Thyroid gland (tissue), 4 donors: ENCODE measurements at regions not wholly inside any gene's neighbourhood (a gene's known extent, or its start where the extent isn't known, plus 50 kb on each side); places are given as distances from the start of the nearest gene placed in this dataset.

Experiments used
- POLR2A ChIP-seq, 2 donors: fragments of 450-650 bp; IDR thresholded peaks; one replicate each; pipeline ENCODE4 v1.6.1; 2017; ENCODE audit warnings: antibody characterized with exemption in 2 of 2, mild to moderate bottlenecking in 2 of 2, moderate library complexity in 1 of 2
- TF ChIP-seq, protein P1 (sequence below), 6 experiments: fragments of 200-600 bp in 3 of 6; fragments of 450-650 bp in 3 of 6; sonication (generic) in 3 of 6; IDR thresholded peaks; one replicate each; pipeline ENCODE4 v1.5.1; 2016 to 2019; ENCODE audit warnings: antibody characterized with exemption in 6 of 6, mild to moderate bottlenecking in 2 of 6, inconsistent platforms in 1 of 6, moderate library complexity in 1 of 6

DNA sequence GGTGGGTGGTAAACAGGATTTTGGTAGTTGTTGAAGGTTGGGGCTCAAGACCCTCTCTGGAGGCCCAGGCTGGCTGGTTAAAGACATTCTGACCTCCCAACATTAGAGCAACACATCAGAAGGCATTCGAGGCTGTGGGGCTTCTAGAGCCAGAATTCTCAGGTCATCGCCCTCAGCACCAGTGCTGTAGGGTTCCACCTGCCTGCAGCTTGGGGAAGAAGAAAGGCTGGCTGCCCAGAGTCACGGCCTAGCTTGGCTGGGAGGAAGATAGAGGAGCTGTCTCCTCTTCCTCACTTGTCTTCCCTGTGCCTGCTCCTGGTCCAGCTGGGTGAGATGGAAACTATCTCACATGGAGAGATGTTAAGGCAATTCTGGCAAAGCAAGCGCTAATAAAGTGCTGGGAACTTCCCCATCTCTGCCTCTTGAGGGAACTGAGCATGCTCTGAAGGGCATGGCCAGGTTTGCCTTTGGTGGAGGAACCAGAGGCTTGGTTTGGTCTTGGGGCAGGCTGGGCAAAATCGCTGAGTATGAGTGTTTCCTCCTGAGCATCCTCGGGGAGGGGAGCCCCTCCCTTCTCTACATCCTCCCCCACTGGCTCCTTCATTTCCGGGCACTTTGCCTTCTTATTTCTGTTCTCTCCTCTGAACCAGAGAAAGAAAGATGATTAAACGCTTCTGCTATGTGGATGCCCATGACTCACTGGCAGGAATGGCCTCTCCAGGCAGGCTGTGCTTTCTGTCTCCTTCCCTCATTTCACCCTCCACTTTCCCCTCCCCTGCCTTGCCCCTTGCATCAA lies 509.0 kb upstream of the PODXL start:
- TF ChIP-seq, protein P1, sequence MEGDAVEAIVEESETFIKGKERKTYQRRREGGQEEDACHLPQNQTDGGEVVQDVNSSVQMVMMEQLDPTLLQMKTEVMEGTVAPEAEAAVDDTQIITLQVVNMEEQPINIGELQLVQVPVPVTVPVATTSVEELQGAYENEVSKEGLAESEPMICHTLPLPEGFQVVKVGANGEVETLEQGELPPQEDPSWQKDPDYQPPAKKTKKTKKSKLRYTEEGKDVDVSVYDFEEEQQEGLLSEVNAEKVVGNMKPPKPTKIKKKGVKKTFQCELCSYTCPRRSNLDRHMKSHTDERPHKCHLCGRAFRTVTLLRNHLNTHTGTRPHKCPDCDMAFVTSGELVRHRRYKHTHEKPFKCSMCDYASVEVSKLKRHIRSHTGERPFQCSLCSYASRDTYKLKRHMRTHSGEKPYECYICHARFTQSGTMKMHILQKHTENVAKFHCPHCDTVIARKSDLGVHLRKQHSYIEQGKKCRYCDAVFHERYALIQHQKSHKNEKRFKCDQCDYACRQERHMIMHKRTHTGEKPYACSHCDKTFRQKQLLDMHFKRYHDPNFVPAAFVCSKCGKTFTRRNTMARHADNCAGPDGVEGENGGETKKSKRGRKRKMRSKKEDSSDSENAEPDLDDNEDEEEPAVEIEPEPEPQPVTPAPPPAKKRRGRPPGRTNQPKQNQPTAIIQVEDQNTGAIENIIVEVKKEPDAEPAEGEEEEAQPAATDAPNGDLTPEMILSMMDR (IDR thresholded peaks at IDR 0.05): no peak
- TF ChIP-seq POLR2A (IDR thresholded peaks at IDR 0.05): no peak
